ENCODE measurements at regions not wholly inside any gene's neighbourhood (a gene's known extent, or its start where the extent isn't known, plus 50 kb on each side); places are given as distances from the start of the nearest gene placed in this dataset.

GRCh38 chr12:91422811-91423692 lies 240.4 kb upstream of the DCN start:
- no peak for TF ChIP-seq CTCF (IDR thresholded peaks at IDR 0.05; ENCODE audit: insufficient read depth, low read depth, low read length)
- TF ChIP-seq EZH2 (IDR thresholded peaks at IDR 0.05; ENCODE audit: insufficient read depth, low read length), result no peak
